ENCODE measurements at regions not wholly inside any gene's neighbourhood (a gene's known extent, or its start where the extent isn't known, plus 50 kb on each side); places are given as distances from the start of the nearest gene placed in this dataset.

DNA sequence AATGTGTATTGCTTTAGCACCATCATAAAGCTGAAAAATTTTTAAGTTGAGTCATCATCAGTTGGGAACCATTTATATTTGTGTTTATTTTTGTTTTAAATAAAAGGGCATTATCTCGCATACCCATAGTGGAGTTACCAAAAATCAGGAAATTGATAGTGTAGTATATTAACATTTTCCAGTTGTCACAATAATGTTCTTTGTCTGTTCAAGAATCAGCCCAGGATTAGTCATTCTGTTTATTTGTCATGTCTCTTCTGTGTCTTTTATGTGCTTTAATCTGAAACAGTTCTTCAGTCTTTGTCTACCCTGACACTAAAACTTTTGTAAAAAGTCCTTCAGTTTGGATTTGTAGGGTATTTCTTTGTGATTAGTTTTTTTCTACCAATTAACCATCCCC is 827.8 kb upstream of the ZWINT start:
- Histone ChIP-seq H3K36me3 (no peaks in the 10 kb centered on the region), H3K4me3 (no peak overlapping the region), H3K9me3 (no peaks in the 10 kb centered on the region), H3K4me1 (no peaks in the 10 kb centered on the region), H3K27ac (no peak overlapping the region), H3K9ac (ENCODE audit: low read depth in 2 of 2, low read length in 2 of 2) (no peak overlapping the region), H3K27me3 (no peaks in the 10 kb centered on the region)
- TF ChIP-seq, protein P1, sequence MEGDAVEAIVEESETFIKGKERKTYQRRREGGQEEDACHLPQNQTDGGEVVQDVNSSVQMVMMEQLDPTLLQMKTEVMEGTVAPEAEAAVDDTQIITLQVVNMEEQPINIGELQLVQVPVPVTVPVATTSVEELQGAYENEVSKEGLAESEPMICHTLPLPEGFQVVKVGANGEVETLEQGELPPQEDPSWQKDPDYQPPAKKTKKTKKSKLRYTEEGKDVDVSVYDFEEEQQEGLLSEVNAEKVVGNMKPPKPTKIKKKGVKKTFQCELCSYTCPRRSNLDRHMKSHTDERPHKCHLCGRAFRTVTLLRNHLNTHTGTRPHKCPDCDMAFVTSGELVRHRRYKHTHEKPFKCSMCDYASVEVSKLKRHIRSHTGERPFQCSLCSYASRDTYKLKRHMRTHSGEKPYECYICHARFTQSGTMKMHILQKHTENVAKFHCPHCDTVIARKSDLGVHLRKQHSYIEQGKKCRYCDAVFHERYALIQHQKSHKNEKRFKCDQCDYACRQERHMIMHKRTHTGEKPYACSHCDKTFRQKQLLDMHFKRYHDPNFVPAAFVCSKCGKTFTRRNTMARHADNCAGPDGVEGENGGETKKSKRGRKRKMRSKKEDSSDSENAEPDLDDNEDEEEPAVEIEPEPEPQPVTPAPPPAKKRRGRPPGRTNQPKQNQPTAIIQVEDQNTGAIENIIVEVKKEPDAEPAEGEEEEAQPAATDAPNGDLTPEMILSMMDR (IDR thresholded peaks at IDR 0.05) = no peak
- DNase-seq = no peak
- intact Hi-C loops (cut with DNase I) = no loop called here

DNA sequence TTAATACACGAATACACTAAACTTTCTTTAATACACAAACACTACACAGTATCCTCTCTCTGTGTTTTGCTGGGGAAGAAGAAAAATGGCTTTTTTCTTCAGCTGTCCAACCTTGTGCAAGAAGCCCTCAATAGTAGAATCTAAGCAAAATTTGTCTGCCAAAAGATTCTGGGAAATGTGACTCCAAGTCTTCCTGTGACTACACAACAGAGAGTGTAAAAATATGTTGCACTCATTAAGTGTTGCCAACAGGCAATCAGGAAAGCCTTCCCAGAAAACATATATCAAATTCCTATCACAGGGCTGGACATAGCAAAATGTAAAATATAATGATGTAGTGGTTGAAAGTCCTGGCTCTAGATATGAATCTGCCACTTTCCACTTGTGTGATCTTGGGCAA is 825.1 kb upstream of the ZWINT start:
- H3K36me3 ChIP-seq = no peaks in the 10 kb centered on the region
- TF ChIP-seq, protein P1 (IDR thresholded peaks at IDR 0.05) = no peak
- no peak for DNase-seq
- no peaks in the 10 kb centered on the region for H3K4me1 ChIP-seq
- H3K4me3 ChIP-seq = no peak overlapping the region
- no peaks in the 10 kb centered on the region for H3K9me3 ChIP-seq
- intact Hi-C loops (cut with DNase I) = no loop called here
- H3K9ac ChIP-seq (ENCODE audit: low read depth in 2 of 2, low read length in 2 of 2) = no peak overlapping the region
- H3K27ac ChIP-seq = no peak overlapping the region
- no peaks in the 10 kb centered on the region for H3K27me3 ChIP-seq

DNA sequence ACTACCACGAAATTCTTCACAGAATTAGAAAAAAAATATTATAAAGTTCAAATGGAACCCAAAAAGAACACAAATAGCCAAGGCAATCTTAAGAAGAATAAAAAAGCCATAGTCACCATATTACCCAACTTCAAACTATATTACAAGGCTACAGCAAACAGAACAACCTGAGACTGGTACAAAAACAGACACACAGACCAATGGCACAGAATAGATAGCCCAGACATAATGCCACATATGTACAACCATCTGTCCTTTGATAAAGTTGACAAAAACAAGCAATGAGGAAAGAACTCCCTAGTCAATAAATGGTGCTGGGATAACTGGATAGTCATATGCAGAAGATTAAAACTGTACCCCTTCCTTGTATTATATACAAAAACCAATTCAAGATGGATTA is 808.5 kb upstream of the ZWINT start:
- no peak overlapping the region for H3K27ac ChIP-seq
- TF ChIP-seq, protein P1 (IDR thresholded peaks at IDR 0.05) = no peak
- no peaks in the 10 kb centered on the region for H3K9me3 ChIP-seq
- no peaks in the 10 kb centered on the region for H3K4me1 ChIP-seq
- no peak overlapping the region for H3K9ac ChIP-seq (ENCODE audit: low read depth in 2 of 2, low read length in 2 of 2)
- H3K4me3 ChIP-seq = no peak overlapping the region
- H3K36me3 ChIP-seq = no peaks in the 10 kb centered on the region
- H3K27me3 ChIP-seq = no peaks in the 10 kb centered on the region
- DNase-seq = no peak
- intact Hi-C loops (cut with DNase I) = no loop called here

DNA sequence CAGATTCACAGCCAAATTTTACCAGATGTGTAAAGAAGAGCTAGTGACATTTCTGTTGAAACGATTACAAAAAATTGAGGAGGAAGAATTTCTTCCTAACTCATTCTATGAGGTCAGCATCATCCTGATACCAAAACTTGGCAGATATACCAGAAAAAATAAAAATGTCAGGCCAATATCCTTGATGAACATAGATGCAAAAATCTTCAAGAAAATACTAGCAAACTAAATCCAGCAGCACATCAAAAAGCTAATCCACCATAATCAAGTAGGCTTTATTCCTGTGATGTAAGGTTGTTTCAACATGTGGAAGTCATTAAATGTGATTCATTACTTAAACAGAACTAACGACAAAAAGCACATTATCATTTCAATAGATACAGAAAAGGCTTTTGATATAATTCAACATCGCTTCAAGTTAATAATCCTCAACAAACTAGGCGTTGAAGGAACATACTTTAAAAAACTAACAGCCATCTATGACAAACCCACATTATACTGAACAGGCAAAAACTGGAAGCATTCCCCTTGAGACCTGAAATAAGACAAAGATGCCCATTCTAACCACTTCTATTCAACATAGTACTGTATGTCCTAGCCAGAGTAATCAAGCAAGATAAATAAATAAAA is 807.7 kb upstream of the ZWINT start:
- Histone ChIP-seq H3K9me3 (no peaks in the 10 kb centered on the region), H3K36me3 (no peaks in the 10 kb centered on the region), H3K4me1 (no peaks in the 10 kb centered on the region), H3K4me3 (no peak overlapping the region), H3K27me3 (no peaks in the 10 kb centered on the region), H3K27ac (no peak overlapping the region), H3K9ac (ENCODE audit: low read depth in 2 of 2, low read length in 2 of 2) (no peak overlapping the region)
- no peak for DNase-seq
- intact Hi-C loops (cut with DNase I) = no loop called here
- TF ChIP-seq, protein P1 (IDR thresholded peaks at IDR 0.05) = no peak

DNA sequence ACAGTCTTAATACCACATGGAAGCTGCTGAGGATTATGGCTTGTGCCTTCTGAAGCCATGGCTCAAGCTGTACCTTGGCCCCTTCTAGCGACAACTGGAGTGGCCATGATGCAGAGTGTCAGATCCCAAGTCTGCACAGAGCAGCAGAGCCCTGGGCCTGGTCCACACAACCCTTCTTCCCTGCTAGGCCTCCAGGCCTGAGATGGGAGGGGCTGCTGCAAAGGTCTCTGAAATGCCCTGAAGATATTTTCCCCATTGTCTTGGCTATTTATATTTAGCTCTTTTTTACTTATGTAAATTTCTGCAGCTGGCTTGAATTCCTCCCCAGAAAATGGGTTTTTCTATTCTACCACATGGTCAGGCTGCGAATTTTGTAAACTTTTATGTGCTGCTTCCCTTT is 804.6 kb upstream of the ZWINT start:
- DNase-seq = no peak
- intact Hi-C loops (cut with DNase I) = no loop called here
- no peaks in the 10 kb centered on the region for H3K27me3 ChIP-seq
- H3K4me1 ChIP-seq = no peaks in the 10 kb centered on the region
- no peaks in the 10 kb centered on the region for H3K9me3 ChIP-seq
- TF ChIP-seq, protein P1 (IDR thresholded peaks at IDR 0.05) = no peak
- H3K9ac ChIP-seq (ENCODE audit: low read depth in 2 of 2, low read length in 2 of 2) = no peak overlapping the region
- no peak overlapping the region for H3K4me3 ChIP-seq
- H3K27ac ChIP-seq = no peak overlapping the region
- H3K36me3 ChIP-seq = no peaks in the 10 kb centered on the region
